Liver (tissue), 3 donors: ENCODE measurements at regions not wholly inside any gene's neighbourhood (a gene's known extent, or its start where the extent isn't known, plus 50 kb on each side); places are given as distances from the start of the nearest gene placed in this dataset.

Experiments
- TF ChIP-seq, protein P1 (sequence below): IDR thresholded peaks from 2 replicates; pipeline ENCODE4 v1.6.1; 2016; ENCODE audit warnings: antibody characterized with exemption
- TF ChIP-seq, protein P2 (sequence below): fragments of 150-350 bp; IDR thresholded peaks from 2 replicates; pipeline ENCODE4 v1.5.1; 2017; ENCODE audit warnings: improper control_type of control experiment, low read depth, low read length; ENCODE audit not compliant: missing input control
- donor health status: healthy.
- donor health status: healthy.

DNA sequence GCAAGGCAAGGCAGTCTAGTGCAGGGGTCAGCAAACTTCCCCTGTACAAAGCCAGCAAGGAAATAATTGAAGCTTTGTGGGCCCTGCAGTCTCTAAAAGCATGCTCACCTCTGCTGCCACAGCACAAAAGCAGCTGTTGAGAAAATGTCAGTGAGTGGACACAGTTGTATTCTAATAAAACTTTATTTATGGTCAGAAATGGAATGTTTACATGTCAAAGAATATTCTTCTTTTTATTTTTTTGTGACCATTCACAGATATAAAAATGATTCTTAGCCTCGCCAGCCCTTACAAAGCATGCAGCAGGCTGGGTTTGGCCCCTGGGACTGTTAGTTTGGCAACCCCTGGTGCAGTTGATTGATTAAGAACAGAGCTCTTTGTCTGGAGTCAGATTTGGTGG lies 192.4 kb downstream of the BUB3 start:
- TF ChIP-seq, protein P1, sequence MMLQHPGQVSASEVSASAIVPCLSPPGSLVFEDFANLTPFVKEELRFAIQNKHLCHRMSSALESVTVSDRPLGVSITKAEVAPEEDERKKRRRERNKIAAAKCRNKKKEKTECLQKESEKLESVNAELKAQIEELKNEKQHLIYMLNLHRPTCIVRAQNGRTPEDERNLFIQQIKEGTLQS: no peak
- TF ChIP-seq, protein P2, sequence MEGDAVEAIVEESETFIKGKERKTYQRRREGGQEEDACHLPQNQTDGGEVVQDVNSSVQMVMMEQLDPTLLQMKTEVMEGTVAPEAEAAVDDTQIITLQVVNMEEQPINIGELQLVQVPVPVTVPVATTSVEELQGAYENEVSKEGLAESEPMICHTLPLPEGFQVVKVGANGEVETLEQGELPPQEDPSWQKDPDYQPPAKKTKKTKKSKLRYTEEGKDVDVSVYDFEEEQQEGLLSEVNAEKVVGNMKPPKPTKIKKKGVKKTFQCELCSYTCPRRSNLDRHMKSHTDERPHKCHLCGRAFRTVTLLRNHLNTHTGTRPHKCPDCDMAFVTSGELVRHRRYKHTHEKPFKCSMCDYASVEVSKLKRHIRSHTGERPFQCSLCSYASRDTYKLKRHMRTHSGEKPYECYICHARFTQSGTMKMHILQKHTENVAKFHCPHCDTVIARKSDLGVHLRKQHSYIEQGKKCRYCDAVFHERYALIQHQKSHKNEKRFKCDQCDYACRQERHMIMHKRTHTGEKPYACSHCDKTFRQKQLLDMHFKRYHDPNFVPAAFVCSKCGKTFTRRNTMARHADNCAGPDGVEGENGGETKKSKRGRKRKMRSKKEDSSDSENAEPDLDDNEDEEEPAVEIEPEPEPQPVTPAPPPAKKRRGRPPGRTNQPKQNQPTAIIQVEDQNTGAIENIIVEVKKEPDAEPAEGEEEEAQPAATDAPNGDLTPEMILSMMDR: no peak
